ENCODE measurements at regions not wholly inside any gene's neighbourhood (a gene's known extent, or its start where the extent isn't known, plus 50 kb on each side); places are given as distances from the start of the nearest gene placed in this dataset.
A peak's percentile ranks its signal among the peaks of the same experiment; 100 is the strongest.

DNA sequence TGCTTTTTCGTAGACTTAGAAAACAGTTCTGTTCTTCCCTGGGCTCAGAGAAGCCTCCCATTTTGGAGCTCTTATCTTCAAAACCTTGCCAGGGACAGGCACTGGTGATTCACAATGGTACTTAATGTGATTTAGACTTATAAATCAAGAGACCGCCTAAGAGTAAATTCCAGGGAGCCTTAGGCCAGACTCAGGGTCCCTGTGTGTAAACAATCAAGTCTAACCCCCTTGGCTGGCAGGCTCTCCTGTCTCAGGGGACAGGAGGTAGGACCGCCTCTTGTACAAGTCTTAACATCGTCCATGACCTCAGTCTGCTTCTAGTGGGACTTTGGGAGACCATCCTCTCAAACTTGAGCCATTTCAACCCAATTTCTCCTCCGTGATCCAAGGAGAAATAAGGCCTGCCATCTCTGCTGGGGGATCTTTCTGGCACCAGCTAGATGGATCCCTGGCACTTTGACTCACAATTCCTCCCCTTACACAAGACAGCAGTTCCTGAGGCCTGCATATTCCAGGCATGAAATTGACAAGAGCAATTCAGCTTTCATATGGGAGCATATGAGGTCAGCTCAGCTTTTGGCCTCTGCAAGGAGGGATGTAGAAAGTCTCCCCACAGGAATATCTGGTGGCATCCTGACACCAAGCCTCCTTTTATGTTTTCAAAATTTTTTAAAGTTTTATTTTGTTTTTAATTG lies 487.0 kb downstream of the TNS1 start:
- ATAC-seq (no peak), DNase-seq (no peak)
- POLR2A ChIA-PET = no interaction called here
- H3K27me3 Mint-ChIP-seq = peaks cover 4% of the 10 kb centered on the region
- H3K27ac Mint-ChIP-seq = no peak overlapping the region
- H3K9me3 Mint-ChIP-seq (ENCODE audit: low read depth) = no peaks in the 10 kb centered on the region
- intact Hi-C loops (cut with DNase I, micrococcal nuclease) = loop anchor here (10.0 kb wide), 3 partner anchors 351 to 471 kb away; no protein-coding TSS in a partner anchor
- no peaks in the 10 kb centered on the region for H3K36me3 Mint-ChIP-seq (ENCODE audit: low read depth)
- H3K4me1 Mint-ChIP-seq = no peaks in the 10 kb centered on the region
- no peak overlapping the region for H3K4me3 Mint-ChIP-seq
- CTCF ChIA-PET = interaction anchor here (0.6 kb wide), 1 partner anchor 194 kb away, joined by 3 read pairs; no protein-coding TSS in a partner anchor

DNA sequence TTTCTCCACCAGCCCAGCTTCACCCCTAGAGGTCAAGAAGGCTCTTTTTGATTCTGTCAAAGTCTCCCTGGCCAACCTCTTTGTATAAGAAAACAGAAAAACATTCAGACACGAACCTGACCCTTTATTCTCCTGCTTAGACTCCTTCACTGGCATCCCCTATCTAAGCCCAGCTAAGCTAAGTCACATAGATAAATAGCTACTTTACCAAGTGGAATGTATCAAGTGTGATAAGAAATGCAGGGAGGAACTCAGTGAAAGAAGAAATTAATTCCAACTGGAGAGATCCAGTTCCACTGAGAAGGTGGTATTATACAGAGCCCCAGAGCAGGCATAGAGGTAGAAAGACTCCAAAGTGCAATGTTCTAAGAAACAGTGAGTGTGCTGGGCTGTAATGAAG lies 489.5 kb downstream of the TNS1 start:
- ATAC-seq (no peak), DNase-seq (no peak)
- ChIA-PET POLR2A (no interaction called here), CTCF (interaction anchor here (0.8 to 1.0 kb wide), 2 partner anchors 9 to 37 kb away, joined by 3 read pairs; no protein-coding TSS in a partner anchor)
- Mint-ChIP-seq H3K4me3 (no peak overlapping the region), H3K27ac (no peak overlapping the region), H3K4me1 (peaks cover 2% of the 10 kb centered on the region), H3K36me3 (ENCODE audit: low read depth) (no peaks in the 10 kb centered on the region), H3K9me3 (ENCODE audit: low read depth) (no peaks in the 10 kb centered on the region), H3K27me3 (peaks cover 8% of the 10 kb centered on the region)
- intact Hi-C loops (cut with DNase I, micrococcal nuclease) = loop anchor here (5.0 to 10.0 kb wide), 6 partner anchors 244 to 996 kb away; partner anchors contain the start of gene IGFBP5 (in 1 of the 2)

DNA sequence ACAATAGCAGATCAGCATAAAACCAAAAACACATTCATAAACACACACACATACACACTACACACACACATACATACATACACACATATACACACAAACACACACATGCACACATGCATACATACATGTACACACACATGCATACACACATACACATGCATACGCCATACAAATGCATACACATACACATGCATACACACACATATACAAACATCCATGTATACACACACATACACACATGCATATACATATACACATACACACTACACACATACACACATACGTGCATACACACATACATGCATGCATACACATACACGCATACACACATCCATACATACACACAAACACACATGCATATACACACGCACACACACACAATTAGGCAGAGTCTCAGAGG lies 490.1 kb downstream of the TNS1 start:
- ChIA-PET POLR2A (no interaction called here), CTCF (interaction anchor here (0.8 to 1.0 kb wide), 2 partner anchors 10 to 36 kb away, joined by 3 read pairs; no protein-coding TSS in a partner anchor)
- no peaks in the 10 kb centered on the region for H3K36me3 Mint-ChIP-seq (ENCODE audit: low read depth)
- peaks cover 10% of the 10 kb centered on the region for H3K27me3 Mint-ChIP-seq
- H3K27ac Mint-ChIP-seq = no peak overlapping the region
- H3K4me3 Mint-ChIP-seq = no peak overlapping the region
- peaks cover 2% of the 10 kb centered on the region for H3K4me1 Mint-ChIP-seq
- H3K9me3 Mint-ChIP-seq (ENCODE audit: low read depth) = no peaks in the 10 kb centered on the region
- DNase-seq (no peak), ATAC-seq (no peak)
- intact Hi-C loops (cut with DNase I, micrococcal nuclease) = loop anchor here (5.0 to 10.0 kb wide), 6 partner anchors 245 to 995 kb away; partner anchors contain the start of gene IGFBP5 (in 1 of the 2)

DNA sequence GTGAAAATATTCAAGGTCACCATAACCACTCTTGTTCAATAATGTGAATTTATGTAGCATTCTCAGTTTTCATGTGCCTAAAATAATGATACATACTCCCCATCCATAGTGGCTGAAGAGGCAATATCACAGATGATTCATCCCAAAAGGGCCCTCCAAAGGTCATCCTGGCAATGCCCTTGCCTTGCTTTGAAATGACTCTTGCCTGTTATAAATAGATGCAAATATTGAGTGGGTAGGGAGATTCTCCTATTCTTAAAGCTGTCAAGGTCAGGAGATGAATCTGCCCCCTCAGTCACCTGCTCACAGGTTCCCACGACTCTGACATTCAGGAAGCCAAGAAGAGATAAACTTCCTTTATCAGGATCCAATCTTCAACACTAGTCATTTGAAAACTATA lies 490.5 kb downstream of the TNS1 start:
- Mint-ChIP-seq H3K27me3 (peaks cover 10% of the 10 kb centered on the region), H3K36me3 (ENCODE audit: low read depth) (no peaks in the 10 kb centered on the region), H3K27ac (no peak overlapping the region), H3K4me1 (peaks cover 2% of the 10 kb centered on the region), H3K9me3 (ENCODE audit: low read depth) (no peaks in the 10 kb centered on the region), H3K4me3 (no peak overlapping the region)
- POLR2A ChIA-PET = no interaction called here
- ATAC-seq (no peak), DNase-seq (no peak)
- intact Hi-C loops (cut with DNase I, micrococcal nuclease) = loop anchor here (5.0 to 10.0 kb wide), 6 partner anchors 245 to 995 kb away; partner anchors contain the start of gene IGFBP5 (in 1 of the 2)
- CTCF ChIA-PET = interaction anchor here (0.5 to 3.2 kb wide), 3 partner anchors 10 to 814 kb away, joined by 7 to 10 read pairs (median 8); no protein-coding TSS in a partner anchor

DNA sequence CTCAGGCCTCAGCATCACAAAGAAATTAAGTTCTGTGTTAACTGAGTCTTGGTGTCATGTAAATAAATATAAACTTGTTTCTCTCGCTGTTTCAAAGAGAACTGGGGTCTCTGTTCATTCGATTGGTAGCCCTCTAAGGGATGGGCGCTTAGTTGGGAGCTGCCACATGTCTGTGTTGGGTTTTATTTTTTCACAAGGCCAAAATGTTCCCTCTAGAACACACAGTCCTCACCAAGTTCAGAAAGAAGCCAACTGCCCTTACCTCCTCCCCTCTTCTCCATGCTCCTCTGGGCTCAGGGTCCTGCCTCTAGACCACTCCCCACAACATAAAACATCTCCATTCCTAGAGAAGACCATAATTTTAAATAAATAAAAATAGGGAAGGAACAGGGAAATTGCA lies 490.9 kb downstream of the TNS1 start:
- DNase-seq = no peak
- intact Hi-C loops (cut with DNase I, micrococcal nuclease) = loop anchor here (2.0 to 10.0 kb wide), 7 partner anchors 201 to 995 kb away; partner anchors contain the start of gene IGFBP5 (in 1 of the 2)
- Mint-ChIP-seq H3K27me3 (peaks cover 10% of the 10 kb centered on the region), H3K4me1 (peaks cover 2% of the 10 kb centered on the region), H3K36me3 (ENCODE audit: low read depth) (no peaks in the 10 kb centered on the region), H3K4me3 (no peak overlapping the region), H3K27ac (no peak overlapping the region), H3K9me3 (ENCODE audit: low read depth) (no peaks in the 10 kb centered on the region)
- ChIA-PET CTCF (interaction anchor here (0.5 to 3.2 kb wide), 7 partner anchors 11 to 830 kb away, joined by 3 to 10 read pairs (median 7); no protein-coding TSS in a partner anchor), POLR2A (no interaction called here)
- ATAC-seq = no peak

DNA sequence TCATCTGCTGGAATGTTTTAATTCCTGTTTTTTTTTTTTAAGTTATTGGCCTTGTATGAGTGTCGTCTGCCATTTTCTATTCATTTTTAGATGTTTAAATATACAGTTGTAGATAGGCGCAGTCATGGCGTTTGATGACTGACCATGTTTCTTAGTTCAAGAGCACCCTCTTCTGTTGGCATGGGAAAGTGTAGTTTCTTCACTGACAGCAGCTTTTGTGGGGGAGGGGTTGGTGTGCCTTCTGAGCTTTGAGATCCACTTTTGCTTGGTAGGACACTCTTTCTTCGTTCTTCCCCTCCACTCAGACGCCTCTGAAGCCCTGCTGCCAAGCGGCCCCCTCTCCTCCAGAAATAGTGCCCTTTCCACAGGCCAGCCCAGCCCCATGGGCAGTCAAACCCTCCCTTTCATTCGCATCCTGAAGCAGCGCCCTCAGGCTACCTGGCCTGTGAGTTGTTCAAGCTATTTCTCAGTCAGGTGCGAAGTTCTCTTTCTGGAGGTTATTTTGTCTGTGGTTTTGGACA lies 492.0 kb downstream of the TNS1 start:
- DNase-seq = peak; percentile 74
- ATAC-seq = peak; percentile 93
- intact Hi-C loops (cut with DNase I, micrococcal nuclease) = loop anchor here (1.0 to 10.0 kb wide), 11 partner anchors 202 to 994 kb away; partner anchors contain the start of gene IGFBP5 (in 1 of the 2)
- Mint-ChIP-seq H3K4me1 (peaks cover 2% of the 10 kb centered on the region), H3K27me3 (peaks cover 10% of the 10 kb centered on the region), H3K36me3 (ENCODE audit: low read depth) (no peaks in the 10 kb centered on the region), H3K9me3 (ENCODE audit: low read depth) (no peaks in the 10 kb centered on the region), H3K27ac (no peak overlapping the region), H3K4me3 (no peak overlapping the region)
- POLR2A ChIA-PET = no interaction called here
- CTCF ChIA-PET = interaction anchor here (0.5 to 3.2 kb wide), 25 partner anchors 11 to 1013 kb away, joined by 3 to 10 read pairs (median 4); no protein-coding TSS in a partner anchor

DNA sequence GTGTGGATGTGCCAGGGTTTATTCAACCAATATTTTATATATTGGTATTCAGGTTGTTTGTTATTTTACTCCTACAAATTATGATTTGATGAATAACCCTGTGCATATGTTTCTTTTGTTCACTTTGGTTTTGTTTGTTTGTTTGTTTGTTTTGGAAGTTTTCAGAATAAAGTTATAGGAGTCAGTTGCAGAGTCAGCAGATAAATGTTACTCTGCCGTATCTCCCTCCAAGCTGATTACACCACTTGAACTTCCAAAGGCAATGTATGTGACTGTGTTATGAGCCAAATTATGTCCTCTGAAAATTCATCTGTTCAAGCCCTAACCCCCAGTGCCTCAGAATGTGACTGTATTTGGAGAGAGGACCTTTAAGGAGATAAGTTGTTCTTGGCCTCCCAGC lies 497.5 kb downstream of the TNS1 start:
- peaks cover 10% of the 10 kb centered on the region for H3K27me3 Mint-ChIP-seq
- ATAC-seq (no peak), DNase-seq (no peak)
- POLR2A ChIA-PET = no interaction called here
- no peak overlapping the region for H3K27ac Mint-ChIP-seq
- intact Hi-C loops (cut with DNase I, micrococcal nuclease) = no loop called here
- no peaks in the 10 kb centered on the region for H3K4me1 Mint-ChIP-seq
- no peak overlapping the region for H3K4me3 Mint-ChIP-seq
- CTCF ChIA-PET = no interaction called here
- no peaks in the 10 kb centered on the region for H3K9me3 Mint-ChIP-seq (ENCODE audit: low read depth)
- no peaks in the 10 kb centered on the region for H3K36me3 Mint-ChIP-seq (ENCODE audit: low read depth)

DNA sequence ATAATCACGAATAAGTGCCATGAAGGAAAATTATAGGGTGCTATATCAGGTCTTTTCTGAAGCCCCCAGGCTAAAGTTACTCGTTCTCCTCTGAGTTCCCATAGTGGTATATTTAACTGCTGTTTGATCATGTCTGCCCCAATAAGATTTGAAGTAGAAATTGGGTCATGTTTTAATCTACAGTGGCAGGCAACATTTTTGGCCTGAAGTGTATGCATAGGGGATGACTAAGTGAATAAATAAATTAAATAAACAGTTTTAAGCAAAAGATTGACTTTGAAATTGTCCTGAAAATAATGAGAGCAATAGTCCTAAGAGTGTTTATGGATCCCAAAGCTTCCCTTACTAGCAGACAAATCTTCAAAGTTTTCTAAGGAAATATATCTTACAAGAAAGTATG lies 500.9 kb downstream of the TNS1 start:
- intact Hi-C loops (cut with DNase I, micrococcal nuclease) = no loop called here
- peaks cover 6% of the 10 kb centered on the region for H3K27me3 Mint-ChIP-seq
- DNase-seq (no peak), ATAC-seq (no peak)
- no peak overlapping the region for H3K4me3 Mint-ChIP-seq
- H3K27ac Mint-ChIP-seq = no peak overlapping the region
- H3K36me3 Mint-ChIP-seq (ENCODE audit: low read depth) = no peaks in the 10 kb centered on the region
- POLR2A ChIA-PET = no interaction called here
- no peaks in the 10 kb centered on the region for H3K4me1 Mint-ChIP-seq
- no peaks in the 10 kb centered on the region for H3K9me3 Mint-ChIP-seq (ENCODE audit: low read depth)
- CTCF ChIA-PET = no interaction called here

DNA sequence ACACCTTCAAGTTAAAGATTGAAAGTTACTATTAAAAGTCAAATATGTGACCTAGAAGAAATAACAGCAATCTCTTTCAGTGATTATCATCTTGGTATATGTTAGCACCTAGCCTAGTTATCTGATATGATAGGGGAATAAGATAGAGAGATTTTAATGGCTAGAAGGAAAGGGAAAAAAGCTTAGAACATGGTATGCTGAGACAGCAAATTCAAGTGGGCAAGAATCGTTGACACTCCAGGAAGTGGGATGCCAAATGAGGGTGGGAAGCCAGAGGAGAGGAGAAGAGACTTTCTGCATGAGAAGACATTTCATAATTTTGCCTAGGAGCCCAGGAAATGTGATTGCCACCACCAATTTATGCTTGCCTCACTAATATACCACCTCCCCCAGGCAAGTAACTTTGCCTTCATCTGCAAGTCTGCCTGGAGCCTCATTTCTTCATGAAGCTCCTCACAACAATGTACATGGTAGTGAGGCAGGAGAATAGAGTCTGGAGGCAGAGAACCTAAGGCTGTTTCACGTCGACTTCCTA lies 504.9 kb downstream of the TNS1 start:
- POLR2A ChIA-PET = no interaction called here
- H3K27ac Mint-ChIP-seq = no peak overlapping the region
- H3K4me1 Mint-ChIP-seq = no peaks in the 10 kb centered on the region
- DNase-seq (no peak), ATAC-seq (no peak)
- H3K9me3 Mint-ChIP-seq (ENCODE audit: low read depth) = no peaks in the 10 kb centered on the region
- intact Hi-C loops (cut with DNase I, micrococcal nuclease) = no loop called here
- CTCF ChIA-PET = interaction anchor here (0.7 kb wide), 1 partner anchor 236 kb away, joined by 3 read pairs; no protein-coding TSS in a partner anchor
- no peaks in the 10 kb centered on the region for H3K36me3 Mint-ChIP-seq (ENCODE audit: low read depth)
- peaks cover 3% of the 10 kb centered on the region for H3K27me3 Mint-ChIP-seq
- H3K4me3 Mint-ChIP-seq = no peak overlapping the region

DNA sequence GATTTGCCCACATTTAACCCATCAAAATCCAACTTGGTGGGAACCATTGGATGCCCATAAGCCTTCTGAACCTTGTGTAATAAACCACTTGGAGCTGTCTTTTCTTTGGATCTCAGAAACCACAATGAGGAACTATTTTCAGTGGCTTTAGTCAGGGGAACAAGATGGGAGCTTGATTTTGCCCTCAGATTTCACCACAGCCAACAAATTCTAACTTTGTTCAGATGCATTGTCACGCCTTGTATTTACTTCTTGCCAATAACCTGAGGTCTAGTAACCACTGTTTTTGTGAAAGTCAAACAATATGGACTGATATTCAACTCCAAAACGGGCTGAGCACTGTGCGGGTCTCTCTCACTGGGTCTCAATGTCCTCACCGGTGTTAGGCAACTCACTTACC lies 508.2 kb downstream of the TNS1 start:
- H3K36me3 Mint-ChIP-seq (ENCODE audit: low read depth) = no peaks in the 10 kb centered on the region
- ChIA-PET CTCF (no interaction called here), POLR2A (no interaction called here)
- DNase-seq (no peak), ATAC-seq (no peak)
- H3K4me3 Mint-ChIP-seq = no peak overlapping the region
- peaks cover 5% of the 10 kb centered on the region for H3K27me3 Mint-ChIP-seq
- no peak overlapping the region for H3K27ac Mint-ChIP-seq
- no peaks in the 10 kb centered on the region for H3K4me1 Mint-ChIP-seq
- H3K9me3 Mint-ChIP-seq (ENCODE audit: low read depth) = no peaks in the 10 kb centered on the region
- intact Hi-C loops (cut with DNase I, micrococcal nuclease) = no loop called here

DNA sequence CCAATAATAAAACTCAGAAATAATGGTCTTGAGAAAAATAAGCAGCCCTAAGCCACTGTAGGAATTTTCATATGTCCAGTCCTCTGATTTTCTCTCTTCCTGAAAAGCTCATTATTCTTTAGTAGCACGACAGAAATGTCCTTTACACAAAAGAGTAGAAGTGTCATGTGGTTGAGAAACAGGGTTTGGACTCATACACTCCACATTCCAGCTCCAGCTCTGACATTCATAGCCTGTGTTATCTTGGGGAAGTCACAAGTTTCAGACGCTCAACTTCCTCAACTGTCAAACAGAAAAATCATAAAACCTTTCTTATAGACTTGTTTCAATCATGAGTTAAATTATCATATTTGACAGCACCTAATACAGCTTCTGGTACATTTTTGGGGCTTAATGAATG lies 511.5 kb downstream of the TNS1 start:
- Mint-ChIP-seq H3K9me3 (ENCODE audit: low read depth) (no peaks in the 10 kb centered on the region), H3K27me3 (peaks cover 5% of the 10 kb centered on the region), H3K4me3 (no peak overlapping the region), H3K36me3 (ENCODE audit: low read depth) (no peaks in the 10 kb centered on the region), H3K4me1 (no peaks in the 10 kb centered on the region), H3K27ac (no peak overlapping the region)
- ChIA-PET POLR2A (no interaction called here), CTCF (interaction anchor here (0.5 kb wide), 1 partner anchor 744 kb away, joined by 3 read pairs; no protein-coding TSS in a partner anchor)
- ATAC-seq (no peak), DNase-seq (no peak)
- intact Hi-C loops (cut with DNase I, micrococcal nuclease) = no loop called here

All from activated CD4-positive, alpha-beta T cell treated with anti-CD3 and anti-CD28 coated beads for 36 hours (primary cell).